Pancreas (tissue), 10 donors: ENCODE measurements at regions not wholly inside any gene's neighbourhood (a gene's known extent, or its start where the extent isn't known, plus 50 kb on each side); places are given as distances from the start of the nearest gene placed in this dataset.

Source experiments
- ATAC-seq, 4 donors: fragments of 200-7000 bp; cut with Tn5 transposase; one replicate each; pipeline versions ENCODE4 v1.8.0 to v1.9.1; 2020; ENCODE audit warnings: mild to moderate bottlenecking in 4 of 4, moderate library complexity in 4 of 4
- DNase-seq, 6 donors: peaks; one replicate each; pipeline ENCODE4 v3.0.0-alpha.2; 2020
- FAIRE-seq: peaks from 2 replicates; lab custom pipeline; 2012; peaks lifted over from hg19 to GRCh38; lab: Jason Lieb, UNC
- H3K27ac ChIP-seq, 4 donors: fragments of 200-600 bp; sonication (generic); 1 replicate in 3 of 4; 2 replicates in 1 of 4; pipeline versions ENCODE4 v1.5.0 to v1.8.0; 2020
- H3K27me3 ChIP-seq, 4 donors: fragments of 200-600 bp; one replicate each; pipeline ENCODE4 v1.8.0; 2021
- H3K36me3 ChIP-seq, 3 donors: fragments of 200-600 bp; sonication (generic) in 1 of 3; one replicate each; pipeline versions ENCODE4 v1.5.0 to v1.8.0; 2020 to 2021
- H3K4me1 ChIP-seq, 3 donors: fragments of 200-600 bp; one replicate each; pipeline ENCODE4 v1.8.0; 2021
- H3K4me3 ChIP-seq, 4 donors: fragments of 200-600 bp; sonication (generic) in 2 of 4; one replicate each; pipeline versions ENCODE4 v1.5.0 to v1.8.0; 2020 to 2021
- H3K9me3 ChIP-seq, 4 donors: fragments of 200-600 bp; one replicate each; pipeline ENCODE4 v1.8.0; 2021
- WGBS, 2 donors: extraction: QIAGEN DNeasy Blood & Tissue Kit; methylation state at CpG; one replicate each; pipeline ENCODE4 v1.1.7; 2013; 5-methylcytosine and 5-hydroxymethylcytosine counted together
- intact Hi-C, 3 donors: fragments of 100-400 bp; cut with DNase I; formaldehyde crosslinking; loops; one replicate each; pipeline versions ENCODE4 v1.11.1 to v1.14.2; 2022
- TF ChIP-seq, protein P1 (sequence below), 4 donors: fragments of 200-600 bp; sonication (generic) in 3 of 4; IDR thresholded peaks; one replicate each; pipeline versions ENCODE4 v1.5.0 to v1.8.0; 2021; ENCODE audit warnings: antibody characterized with exemption in 4 of 4
- donor health status: healthy with polysubstance abuse.
- donor health status: DM: no; HTN: no; CAD: no; lungs with moderate emphysema.
- donor health status: DM: no; HTN: no; CAD: no.
- donor health status: control.
- donor health status: control.
- donor health status: Bipolar disorder and iron deficiency.
- donor health status: DM: yes; HTN: yes; CAD: no.
- donor health status: DM: no; HTN: no; CAD: no.
- donor health status: DM: no; HTN: no; CAD: no.
- donor health status: DM: yes; HTN: yes; CAD: no.

DNA sequence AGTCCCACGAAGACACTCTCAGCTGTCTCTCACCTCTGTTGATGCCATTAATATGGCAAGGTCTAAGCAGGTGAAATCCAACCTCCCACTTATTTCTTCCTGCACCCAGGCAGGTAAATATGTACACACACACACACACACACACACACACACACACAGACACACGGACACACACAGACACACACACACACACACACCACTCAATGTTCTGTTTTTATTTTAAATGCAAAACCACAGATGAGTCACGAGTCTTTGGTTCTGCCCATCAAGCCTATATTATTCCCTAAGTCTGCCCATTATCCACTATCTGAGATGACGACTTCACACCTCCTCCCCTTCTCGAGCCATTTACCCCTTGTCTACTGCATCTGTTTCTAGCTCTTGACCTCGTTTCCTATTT is 344.7 kb downstream of the CDH26 start:
- Histone ChIP-seq H3K27me3 (no peaks in the 10 kb centered on the region), H3K4me1 (no peaks in the 10 kb centered on the region), H3K9me3 (no peaks in the 10 kb centered on the region), H3K4me3 (no peak overlapping the region), H3K36me3 (no peaks in the 10 kb centered on the region), H3K27ac (no peak overlapping the region)
- DNase-seq (no peak), ATAC-seq (no peak), FAIRE-seq (no peak)
- TF ChIP-seq, protein P1, sequence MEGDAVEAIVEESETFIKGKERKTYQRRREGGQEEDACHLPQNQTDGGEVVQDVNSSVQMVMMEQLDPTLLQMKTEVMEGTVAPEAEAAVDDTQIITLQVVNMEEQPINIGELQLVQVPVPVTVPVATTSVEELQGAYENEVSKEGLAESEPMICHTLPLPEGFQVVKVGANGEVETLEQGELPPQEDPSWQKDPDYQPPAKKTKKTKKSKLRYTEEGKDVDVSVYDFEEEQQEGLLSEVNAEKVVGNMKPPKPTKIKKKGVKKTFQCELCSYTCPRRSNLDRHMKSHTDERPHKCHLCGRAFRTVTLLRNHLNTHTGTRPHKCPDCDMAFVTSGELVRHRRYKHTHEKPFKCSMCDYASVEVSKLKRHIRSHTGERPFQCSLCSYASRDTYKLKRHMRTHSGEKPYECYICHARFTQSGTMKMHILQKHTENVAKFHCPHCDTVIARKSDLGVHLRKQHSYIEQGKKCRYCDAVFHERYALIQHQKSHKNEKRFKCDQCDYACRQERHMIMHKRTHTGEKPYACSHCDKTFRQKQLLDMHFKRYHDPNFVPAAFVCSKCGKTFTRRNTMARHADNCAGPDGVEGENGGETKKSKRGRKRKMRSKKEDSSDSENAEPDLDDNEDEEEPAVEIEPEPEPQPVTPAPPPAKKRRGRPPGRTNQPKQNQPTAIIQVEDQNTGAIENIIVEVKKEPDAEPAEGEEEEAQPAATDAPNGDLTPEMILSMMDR (IDR thresholded peaks at IDR 0.05), result no peak
- 37 to 52% methylated on average over 6 of the region's 6 CpGs for WGBS, 2 donors
- intact Hi-C loops, result no loop called here

DNA sequence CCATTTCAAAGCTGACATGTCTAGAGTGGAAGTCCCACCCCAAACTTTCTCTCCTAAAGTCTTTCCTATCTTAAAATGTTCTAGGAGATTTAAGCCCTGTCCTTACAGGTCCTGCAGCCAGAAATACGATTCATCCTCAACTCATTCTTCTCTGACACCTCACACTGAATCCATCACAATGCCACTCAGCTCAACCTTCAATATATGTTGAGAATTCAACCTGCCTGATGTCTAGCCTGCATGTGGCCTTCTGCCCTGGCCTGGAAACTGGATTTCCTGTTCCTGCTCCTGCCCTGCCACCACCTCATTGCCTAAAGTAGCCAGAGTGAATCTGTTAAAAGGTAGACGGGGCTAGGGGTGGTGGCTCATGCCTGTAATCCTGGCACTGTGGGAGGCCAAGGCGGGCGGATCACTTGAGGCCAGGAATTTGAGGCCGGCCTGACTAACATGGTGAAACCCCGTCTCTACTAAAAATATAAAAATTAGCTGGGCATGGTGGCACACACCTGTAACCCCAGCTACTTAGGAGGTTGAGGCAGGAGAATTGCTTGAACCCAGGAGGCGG is 345.9 kb downstream of the CDH26 start:
- H3K4me1 ChIP-seq, result no peaks in the 10 kb centered on the region
- no peak overlapping the region for H3K27ac ChIP-seq
- DNase-seq (no peak), ATAC-seq (no peak), FAIRE-seq (no peak)
- no peaks in the 10 kb centered on the region for H3K27me3 ChIP-seq
- no peaks in the 10 kb centered on the region for H3K36me3 ChIP-seq
- H3K9me3 ChIP-seq, result no peaks in the 10 kb centered on the region
- H3K4me3 ChIP-seq, result no peak overlapping the region
- intact Hi-C loops, result no loop called here
- TF ChIP-seq, protein P1 (IDR thresholded peaks at IDR 0.05), result no peak
- WGBS, 2 donors, result 74 to 84% methylated on average over 7 of the region's 7 CpGs

DNA sequence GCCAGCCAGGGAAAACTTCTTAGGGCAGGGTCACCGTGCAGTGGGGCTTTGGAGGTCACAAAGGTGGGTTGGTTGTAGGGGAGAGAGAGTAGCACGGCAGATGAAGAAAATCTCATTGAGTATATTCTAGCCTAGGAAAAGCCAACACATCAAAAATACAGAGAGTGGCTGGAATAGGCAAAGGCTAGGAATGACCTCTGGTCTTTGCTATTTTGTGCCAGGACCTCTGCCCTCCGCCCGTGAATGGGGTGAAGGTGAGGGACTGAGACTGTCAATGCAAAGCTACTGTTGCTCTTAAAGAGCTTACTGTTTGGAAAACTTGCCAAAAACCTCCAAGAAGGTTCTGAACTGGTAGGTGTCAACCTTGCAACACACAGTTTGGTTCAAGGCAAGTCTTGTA is 346.7 kb downstream of the CDH26 start:
- WGBS, 2 donors, result 50 to 72% methylated on average over 4 of the region's 4 CpGs
- intact Hi-C loops, result no loop called here
- H3K4me3 ChIP-seq, result no peak overlapping the region
- H3K27me3 ChIP-seq, result no peaks in the 10 kb centered on the region
- no peak overlapping the region for H3K27ac ChIP-seq
- TF ChIP-seq, protein P1 (IDR thresholded peaks at IDR 0.05), result no peak
- no peaks in the 10 kb centered on the region for H3K4me1 ChIP-seq
- H3K36me3 ChIP-seq, result no peaks in the 10 kb centered on the region
- H3K9me3 ChIP-seq, result no peaks in the 10 kb centered on the region
- no peak for DNase-seq
- ATAC-seq, result no peak
- no peak for FAIRE-seq

DNA sequence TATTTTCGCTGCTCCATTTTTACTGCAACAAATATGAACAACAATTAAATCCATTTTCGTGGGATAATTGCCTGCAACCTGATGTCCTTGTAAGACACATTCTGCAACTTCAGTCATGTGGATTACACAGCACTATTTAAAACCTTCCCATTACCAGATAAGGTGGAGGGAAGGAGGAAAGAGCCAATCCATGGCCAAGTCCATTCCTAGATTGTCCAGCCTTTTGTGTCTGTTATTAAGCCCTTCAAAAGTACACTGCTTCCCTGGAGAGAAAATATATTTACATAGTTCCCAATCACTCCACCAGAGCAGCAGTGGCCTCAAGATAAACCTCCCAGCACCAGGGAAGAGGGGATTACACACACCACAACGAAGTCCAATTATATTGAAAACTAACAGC is 347.9 kb downstream of the CDH26 start:
- Histone ChIP-seq H3K27ac (no peak overlapping the region), H3K27me3 (no peaks in the 10 kb centered on the region), H3K4me3 (no peak overlapping the region), H3K4me1 (no peaks in the 10 kb centered on the region), H3K36me3 (no peaks in the 10 kb centered on the region), H3K9me3 (no peaks in the 10 kb centered on the region)
- intact Hi-C loops, result no loop called here
- ATAC-seq (no peak), FAIRE-seq (no peak), DNase-seq (no peak)
- TF ChIP-seq, protein P1 (IDR thresholded peaks at IDR 0.05), result no peak
- WGBS, 2 donors, result 33 to 48% methylated on average over 3 of the region's 3 CpGs

DNA sequence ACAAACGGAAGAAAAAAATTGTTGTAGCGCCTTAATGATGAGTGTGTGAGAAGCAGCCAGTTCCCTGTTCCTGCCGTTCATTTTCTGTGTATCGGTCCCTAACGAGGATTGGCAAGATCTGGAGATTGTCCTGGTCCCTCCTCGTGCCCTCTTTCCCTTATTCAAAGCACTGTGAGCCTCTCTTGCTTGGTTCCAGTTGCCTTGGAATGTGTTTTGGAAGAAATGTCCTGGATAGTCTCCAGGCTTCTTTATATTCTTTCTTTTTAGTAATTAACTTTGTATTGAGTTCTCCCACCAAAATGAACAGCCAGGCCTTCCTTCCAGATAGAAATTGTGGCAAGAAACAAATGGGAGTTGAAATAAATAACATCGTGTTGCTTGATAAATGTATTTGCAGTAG is 348.3 kb downstream of the CDH26 start:
- Histone ChIP-seq H3K36me3 (no peaks in the 10 kb centered on the region), H3K4me1 (no peaks in the 10 kb centered on the region), H3K27me3 (no peaks in the 10 kb centered on the region), H3K9me3 (no peaks in the 10 kb centered on the region), H3K4me3 (no peak overlapping the region), H3K27ac (no peak overlapping the region)
- ATAC-seq (no peak), FAIRE-seq (no peak), DNase-seq (no peak)
- 45 to 59% methylated on average over 7 of the region's 7 CpGs for WGBS, 2 donors
- intact Hi-C loops, result no loop called here
- TF ChIP-seq, protein P1 (IDR thresholded peaks at IDR 0.05), result no peak
